ENCODE measurements at regions not wholly inside any gene's neighbourhood (a gene's known extent, or its start where the extent isn't known, plus 50 kb on each side); places are given as distances from the start of the nearest gene placed in this dataset.

DNA sequence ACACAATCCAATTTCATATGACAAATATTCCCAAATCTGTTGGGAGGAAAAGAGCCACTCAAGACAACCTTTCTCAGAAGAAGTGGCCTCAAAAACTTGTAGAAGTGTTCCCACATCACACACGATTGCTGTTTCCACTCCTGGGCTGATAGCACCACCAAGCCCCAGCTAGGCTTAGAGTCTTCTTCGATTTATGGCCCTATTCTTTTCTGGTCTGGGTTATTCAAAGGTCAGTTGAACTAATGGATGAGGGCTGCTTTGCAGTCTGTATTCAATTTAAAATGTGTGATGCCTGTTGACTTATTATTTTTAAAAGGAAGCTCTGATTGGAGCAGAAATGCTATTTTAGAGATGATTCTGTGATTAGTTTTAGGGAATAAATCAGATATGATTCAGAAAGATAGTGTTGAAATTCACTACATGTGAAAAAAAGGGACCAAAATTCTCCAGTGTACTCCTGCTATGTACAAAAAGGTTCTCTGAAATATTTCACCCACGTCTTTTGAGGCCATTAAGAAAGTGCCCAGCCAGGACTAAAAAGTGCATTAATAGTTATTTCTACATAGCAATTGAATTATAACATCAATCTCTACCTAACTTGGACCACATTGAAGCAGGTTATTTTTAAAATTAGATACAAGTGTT is 57.3 kb upstream of the SPON1 start:
- ATAC-seq (no peak), DNase-seq (no peak), FAIRE-seq (no peak)
- TF ChIP-seq, protein P1, sequence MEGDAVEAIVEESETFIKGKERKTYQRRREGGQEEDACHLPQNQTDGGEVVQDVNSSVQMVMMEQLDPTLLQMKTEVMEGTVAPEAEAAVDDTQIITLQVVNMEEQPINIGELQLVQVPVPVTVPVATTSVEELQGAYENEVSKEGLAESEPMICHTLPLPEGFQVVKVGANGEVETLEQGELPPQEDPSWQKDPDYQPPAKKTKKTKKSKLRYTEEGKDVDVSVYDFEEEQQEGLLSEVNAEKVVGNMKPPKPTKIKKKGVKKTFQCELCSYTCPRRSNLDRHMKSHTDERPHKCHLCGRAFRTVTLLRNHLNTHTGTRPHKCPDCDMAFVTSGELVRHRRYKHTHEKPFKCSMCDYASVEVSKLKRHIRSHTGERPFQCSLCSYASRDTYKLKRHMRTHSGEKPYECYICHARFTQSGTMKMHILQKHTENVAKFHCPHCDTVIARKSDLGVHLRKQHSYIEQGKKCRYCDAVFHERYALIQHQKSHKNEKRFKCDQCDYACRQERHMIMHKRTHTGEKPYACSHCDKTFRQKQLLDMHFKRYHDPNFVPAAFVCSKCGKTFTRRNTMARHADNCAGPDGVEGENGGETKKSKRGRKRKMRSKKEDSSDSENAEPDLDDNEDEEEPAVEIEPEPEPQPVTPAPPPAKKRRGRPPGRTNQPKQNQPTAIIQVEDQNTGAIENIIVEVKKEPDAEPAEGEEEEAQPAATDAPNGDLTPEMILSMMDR (IDR thresholded peaks at IDR 0.05) = no peak
- no peaks in the 10 kb centered on the region for H3K9me3 ChIP-seq
- H3K4me1 ChIP-seq = no peaks in the 10 kb centered on the region
- no peaks in the 10 kb centered on the region for H3K27me3 ChIP-seq
- no peak overlapping the region for H3K27ac ChIP-seq
- no peaks in the 10 kb centered on the region for H3K36me3 ChIP-seq
- 40 to 47% methylated on average over 3 of the region's 3 CpGs for WGBS, 2 donors
- H3K4me3 ChIP-seq = no peak overlapping the region
- intact Hi-C loops (cut with DNase I) = no loop called here

DNA sequence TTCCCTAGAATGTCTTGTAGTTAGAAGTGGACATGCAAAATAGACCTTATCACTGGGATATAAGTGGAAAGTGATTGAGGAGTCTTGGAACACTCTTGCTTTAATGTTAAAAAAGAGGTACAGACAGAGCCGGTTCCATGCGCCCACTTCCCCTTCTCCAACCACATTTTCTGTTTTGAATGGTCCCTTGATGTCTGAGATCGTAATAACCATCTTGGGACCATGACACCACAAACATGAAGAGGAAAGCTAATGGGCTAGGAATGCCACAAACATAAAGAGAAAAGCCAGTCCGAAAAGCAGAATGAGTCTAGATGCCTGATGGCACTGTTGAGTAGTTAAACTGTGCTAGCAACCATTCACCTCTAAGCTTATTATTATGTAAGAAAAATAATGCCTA is 54.8 kb upstream of the SPON1 start:
- ATAC-seq (no peak), DNase-seq (no peak), FAIRE-seq (no peak)
- H3K27ac ChIP-seq = no peak overlapping the region
- TF ChIP-seq, protein P1 (IDR thresholded peaks at IDR 0.05) = no peak
- no peaks in the 10 kb centered on the region for H3K4me1 ChIP-seq
- H3K9me3 ChIP-seq = no peaks in the 10 kb centered on the region
- no peaks in the 10 kb centered on the region for H3K36me3 ChIP-seq
- no peak overlapping the region for H3K4me3 ChIP-seq
- intact Hi-C loops (cut with DNase I) = no loop called here
- H3K27me3 ChIP-seq = no peaks in the 10 kb centered on the region
- WGBS, 2 donors = 80 to 81% methylated on average over 4 of the region's 4 CpGs

DNA sequence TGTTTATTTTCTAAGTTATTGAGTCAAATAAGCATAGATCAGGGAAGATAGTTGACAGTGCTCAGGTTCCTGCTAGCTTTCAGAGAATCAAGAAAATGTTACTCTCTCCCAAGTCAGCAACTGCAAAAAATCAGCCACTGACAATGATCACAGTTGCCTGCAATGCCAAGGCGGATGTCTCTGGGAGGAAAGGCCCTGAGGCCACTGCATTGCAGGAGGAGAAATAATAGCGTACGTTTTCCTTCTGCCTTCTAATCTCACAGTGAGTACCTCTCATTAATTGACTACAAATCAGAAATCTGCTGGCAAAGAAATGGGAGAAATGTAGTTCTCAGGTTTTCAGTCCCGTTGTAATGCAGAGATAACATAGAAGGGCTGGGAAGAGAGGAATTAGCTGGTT is 54.0 kb upstream of the SPON1 start:
- Histone ChIP-seq H3K36me3 (no peaks in the 10 kb centered on the region), H3K4me3 (no peak overlapping the region), H3K27me3 (no peaks in the 10 kb centered on the region), H3K9me3 (no peaks in the 10 kb centered on the region), H3K27ac (no peak overlapping the region), H3K4me1 (no peaks in the 10 kb centered on the region)
- no peak for FAIRE-seq
- no peak for ATAC-seq
- DNase-seq = no peak
- intact Hi-C loops (cut with DNase I) = no loop called here
- TF ChIP-seq, protein P1 (IDR thresholded peaks at IDR 0.05) = no peak
- 59 to 65% methylated on average over 4 of the region's 4 CpGs for WGBS, 2 donors

All from pancreas (tissue), 10 donors.